Osteocyte (in vitro differentiated cells): ENCODE measurements at regions not wholly inside any gene's neighbourhood (a gene's known extent, or its start where the extent isn't known, plus 50 kb on each side); places are given as distances from the start of the nearest gene placed in this dataset.

Experiments used
- DNase-seq: peaks from one replicate; pipeline ENCODE4 v3.0.0; 2021; ENCODE audit warnings: mixed read lengths; ENCODE audit not compliant: unreplicated experiment; ENCODE audit errors: extremely low spot score
- H3K27ac Mint-ChIP-seq: one replicate; pipeline ENCODE4 v1.8.0; 2021; ENCODE audit warnings: mild to moderate bottlenecking, mixed read lengths; ENCODE audit not compliant: unreplicated experiment
- H3K27me3 Mint-ChIP-seq: one replicate; pipeline ENCODE4 v1.8.0; 2021; ENCODE audit warnings: mixed read lengths; ENCODE audit not compliant: unreplicated experiment
- H3K36me3 Mint-ChIP-seq: one replicate; pipeline ENCODE4 v1.8.0; 2021; ENCODE audit warnings: mixed read lengths; ENCODE audit not compliant: unreplicated experiment
- H3K4me1 Mint-ChIP-seq: one replicate; pipeline ENCODE4 v1.8.0; 2021; ENCODE audit warnings: mixed read lengths; ENCODE audit not compliant: unreplicated experiment
- H3K4me3 Mint-ChIP-seq: one replicate; pipeline ENCODE4 v1.8.0; 2021; ENCODE audit warnings: mild to moderate bottlenecking, moderate library complexity, mixed read lengths; ENCODE audit not compliant: unreplicated experiment
- H3K9me3 Mint-ChIP-seq: one replicate; pipeline ENCODE4 v1.8.0; 2021; ENCODE audit warnings: mixed read lengths; ENCODE audit not compliant: unreplicated experiment
- CTCF ChIP-seq: fragments of 200-600 bp; sonication (generic); IDR thresholded peaks from 2 replicates; pipeline ENCODE4 v1.5.0; 2021; ENCODE audit warnings: antibody characterized with exemption, mild to moderate bottlenecking, moderate library complexity

- Mint-ChIP-seq H3K4me3 (no peak overlapping the region), H3K4me1 (peaks cover 5% of the 10 kb centered on the region), H3K27me3 (no peaks in the 10 kb centered on the region), H3K27ac (no peak overlapping the region), H3K36me3 (no peaks in the 10 kb centered on the region), H3K9me3 (peaks cover 6% of the 10 kb centered on the region)
- TF ChIP-seq CTCF: no peak
- DNase-seq: no peak
These were observed 74.0 kb upstream of the MAP3K4 start for GRCh38 chr6:160917572-160917971.

GRCh38 chr6:160919723-160920440, 71.7 kb upstream of the MAP3K4 start:
- Mint-ChIP-seq H3K4me3 (no peak overlapping the region), H3K27me3 (no peaks in the 10 kb centered on the region), H3K9me3 (no peaks in the 10 kb centered on the region), H3K4me1 (peaks cover 5% of the 10 kb centered on the region), H3K27ac (no peak overlapping the region), H3K36me3 (no peaks in the 10 kb centered on the region)
- no peak for DNase-seq
- TF ChIP-seq CTCF: no peak

GRCh38 chr6:160921095-160921494, 70.5 kb upstream of the MAP3K4 start:
- no peaks in the 10 kb centered on the region for H3K9me3 Mint-ChIP-seq
- H3K4me3 Mint-ChIP-seq: no peak overlapping the region
- peaks cover 5% of the 10 kb centered on the region for H3K4me1 Mint-ChIP-seq
- peaks cover 3% of the 10 kb centered on the region for H3K27me3 Mint-ChIP-seq
- no peak for TF ChIP-seq CTCF
- no peaks in the 10 kb centered on the region for H3K36me3 Mint-ChIP-seq
- DNase-seq: no peak
- no peak overlapping the region for H3K27ac Mint-ChIP-seq

- TF ChIP-seq CTCF: no peak
- Mint-ChIP-seq H3K9me3 (no peaks in the 10 kb centered on the region), H3K4me1 (peaks cover 4% of the 10 kb centered on the region), H3K36me3 (no peaks in the 10 kb centered on the region), H3K4me3 (no peak overlapping the region), H3K27ac (no peak overlapping the region), H3K27me3 (peaks cover 26% of the 10 kb centered on the region)
- DNase-seq: no peak
These were observed 65.0 kb upstream of the MAP3K4 start for GRCh38 chr6:160926281-160927276.

GRCh38 chr6:160927416-160927815, 64.2 kb upstream of the MAP3K4 start:
- H3K27ac Mint-ChIP-seq: no peak overlapping the region
- H3K27me3 Mint-ChIP-seq: peaks cover 26% of the 10 kb centered on the region
- DNase-seq: no peak
- TF ChIP-seq CTCF: no peak
- H3K36me3 Mint-ChIP-seq: no peaks in the 10 kb centered on the region
- no peak overlapping the region for H3K4me3 Mint-ChIP-seq
- peaks cover 4% of the 10 kb centered on the region for H3K4me1 Mint-ChIP-seq
- no peaks in the 10 kb centered on the region for H3K9me3 Mint-ChIP-seq
